ENCODE measurements at regions not wholly inside any gene's neighbourhood (a gene's known extent, or its start where the extent isn't known, plus 50 kb on each side); places are given as distances from the start of the nearest gene placed in this dataset.

DNA sequence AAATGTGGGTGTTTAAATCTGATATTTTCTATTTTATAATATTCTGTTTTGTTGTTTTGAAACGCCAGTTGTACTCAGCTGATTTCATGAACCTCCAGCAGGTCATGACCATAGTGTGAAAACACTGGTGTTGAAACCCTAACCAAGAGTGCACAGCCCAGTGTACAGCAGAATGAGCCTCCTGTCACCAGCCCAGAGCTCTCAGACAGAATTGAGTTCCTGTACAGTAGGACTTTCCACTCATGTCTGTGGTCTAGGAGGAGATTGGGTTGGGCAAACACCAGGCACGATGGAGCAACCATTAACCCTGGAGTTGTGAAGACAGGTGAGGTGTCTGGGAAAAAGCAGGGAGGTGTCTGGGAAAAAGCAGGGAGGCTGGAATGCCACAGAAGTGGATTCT lies 908.8 kb downstream of the VRK1 start:
- no peak for DNase-seq (ENCODE audit: low spot score)
- TF ChIP-seq CTCF (IDR thresholded peaks at IDR 0.05; ENCODE audit: unreplicated experiment), result no peak
- H3K4me3 Mint-ChIP-seq (ENCODE audit: unreplicated experiment), result no peak overlapping the region
- no peaks in the 10 kb centered on the region for H3K9me3 Mint-ChIP-seq (ENCODE audit: unreplicated experiment)
- H3K27ac Mint-ChIP-seq (ENCODE audit: unreplicated experiment), result no peak overlapping the region
- H3K27me3 Mint-ChIP-seq (ENCODE audit: unreplicated experiment), result no peaks in the 10 kb centered on the region
- H3K36me3 Mint-ChIP-seq (ENCODE audit: low read depth, unreplicated experiment), result peaks cover 4% of the 10 kb centered on the region
- H3K4me1 Mint-ChIP-seq (ENCODE audit: unreplicated experiment), result peaks cover 9% of the 10 kb centered on the region

DNA sequence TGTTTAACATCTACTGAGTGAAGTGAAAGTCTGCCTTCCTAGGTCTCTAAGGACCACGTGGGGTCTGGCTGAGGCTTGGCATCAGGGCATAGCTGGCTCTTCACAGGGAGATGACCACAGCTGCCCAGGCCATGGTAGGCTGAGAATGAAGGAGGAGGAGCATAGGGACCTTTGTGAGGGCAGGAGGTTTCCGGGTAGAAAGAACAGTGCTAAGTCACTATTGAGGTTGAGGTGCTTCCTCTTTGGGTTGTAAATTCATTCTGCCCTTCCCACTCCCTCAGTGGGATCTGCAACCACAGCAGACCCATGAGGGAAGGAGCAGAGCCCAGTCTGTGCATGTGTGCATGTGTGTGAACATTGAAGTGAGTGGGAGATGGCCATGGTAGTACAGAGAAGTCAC lies 909.6 kb downstream of the VRK1 start:
- H3K9me3 Mint-ChIP-seq (ENCODE audit: unreplicated experiment), result no peaks in the 10 kb centered on the region
- peaks cover 4% of the 10 kb centered on the region for H3K36me3 Mint-ChIP-seq (ENCODE audit: low read depth, unreplicated experiment)
- H3K27me3 Mint-ChIP-seq (ENCODE audit: unreplicated experiment), result no peaks in the 10 kb centered on the region
- DNase-seq (ENCODE audit: low spot score), result no peak
- peaks cover 15% of the 10 kb centered on the region for H3K4me1 Mint-ChIP-seq (ENCODE audit: unreplicated experiment)
- TF ChIP-seq CTCF (IDR thresholded peaks at IDR 0.05; ENCODE audit: unreplicated experiment), result no peak
- H3K27ac Mint-ChIP-seq (ENCODE audit: unreplicated experiment), result no peak overlapping the region
- no peak overlapping the region for H3K4me3 Mint-ChIP-seq (ENCODE audit: unreplicated experiment)

- peaks cover 4% of the 10 kb centered on the region for H3K36me3 Mint-ChIP-seq (ENCODE audit: low read depth, unreplicated experiment)
- H3K4me1 Mint-ChIP-seq (ENCODE audit: unreplicated experiment), result peaks cover 18% of the 10 kb centered on the region
- H3K27ac Mint-ChIP-seq (ENCODE audit: unreplicated experiment), result no peak overlapping the region
- H3K27me3 Mint-ChIP-seq (ENCODE audit: unreplicated experiment), result no peaks in the 10 kb centered on the region
- no peak for TF ChIP-seq CTCF (IDR thresholded peaks at IDR 0.05; ENCODE audit: unreplicated experiment)
- no peak for DNase-seq (ENCODE audit: low spot score)
- no peaks in the 10 kb centered on the region for H3K9me3 Mint-ChIP-seq (ENCODE audit: unreplicated experiment)
- no peak overlapping the region for H3K4me3 Mint-ChIP-seq (ENCODE audit: unreplicated experiment)
Observed at GRCh38 chr14:97707603-97708002, 910.4 kb downstream of the VRK1 start.

- Mint-ChIP-seq H3K36me3 (ENCODE audit: low read depth, unreplicated experiment) (no peaks in the 10 kb centered on the region), H3K4me1 (ENCODE audit: unreplicated experiment) (peaks cover 14% of the 10 kb centered on the region), H3K4me3 (ENCODE audit: unreplicated experiment) (no peak overlapping the region), H3K27ac (ENCODE audit: unreplicated experiment) (no peak overlapping the region), H3K9me3 (ENCODE audit: unreplicated experiment) (no peaks in the 10 kb centered on the region), H3K27me3 (ENCODE audit: unreplicated experiment) (no peaks in the 10 kb centered on the region)
- TF ChIP-seq CTCF (IDR thresholded peaks at IDR 0.05; ENCODE audit: unreplicated experiment), result no peak
- DNase-seq (ENCODE audit: low spot score), result no peak
Observed at GRCh38 chr14:97709552-97709951, 912.4 kb downstream of the VRK1 start.

DNA sequence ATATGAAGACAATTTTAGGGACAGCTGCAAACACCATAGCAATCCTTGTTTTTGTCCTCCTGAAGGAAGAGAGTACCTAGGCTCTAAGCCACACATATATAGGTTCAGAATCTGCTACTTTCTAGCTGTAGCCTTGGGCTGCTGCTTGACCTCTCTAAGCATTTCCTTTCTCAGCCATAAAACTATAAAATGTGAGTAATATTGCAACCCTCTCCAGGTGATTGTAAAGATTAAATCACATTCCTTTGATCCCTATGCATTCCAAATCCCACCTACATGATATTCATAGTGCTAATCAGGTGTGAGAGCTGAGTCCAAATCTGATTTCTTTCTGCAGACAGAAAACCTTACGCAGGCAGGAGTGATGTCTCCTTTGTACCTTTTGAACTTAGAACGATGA lies 913.5 kb downstream of the VRK1 start:
- Mint-ChIP-seq H3K9me3 (ENCODE audit: unreplicated experiment) (no peaks in the 10 kb centered on the region), H3K36me3 (ENCODE audit: low read depth, unreplicated experiment) (no peaks in the 10 kb centered on the region), H3K27me3 (ENCODE audit: unreplicated experiment) (no peaks in the 10 kb centered on the region), H3K4me1 (ENCODE audit: unreplicated experiment) (peaks cover 9% of the 10 kb centered on the region), H3K4me3 (ENCODE audit: unreplicated experiment) (no peak overlapping the region), H3K27ac (ENCODE audit: unreplicated experiment) (no peak overlapping the region)
- DNase-seq (ENCODE audit: low spot score), result no peak
- no peak for TF ChIP-seq CTCF (IDR thresholded peaks at IDR 0.05; ENCODE audit: unreplicated experiment)
